T-cell (primary cell): ENCODE measurements at regions not wholly inside any gene's neighbourhood (a gene's known extent, or its start where the extent isn't known, plus 50 kb on each side); places are given as distances from the start of the nearest gene placed in this dataset.

Experiments used
- ATAC-seq, 4 experiments: fragments of 200-7000 bp in 3 of 4; fragments of 150-1000 bp in 1 of 4; cut with Tn5 transposase; replicated peaks in 1 of 4; 1 replicate in 3 of 4; 2 replicates in 1 of 4; pipeline ENCODE4 v1.10.0; 2021; ENCODE audit warnings: moderate library complexity in 3 of 4, mild to moderate bottlenecking in 2 of 4, moderate number of reproducible peaks in 1 of 4
- CTCF ChIA-PET, 2 donors: fragments of 300-600 bp; sonication (Branson Sonifier 250); formaldehyde crosslinking; loops; one replicate each; lab custom pipeline; 2022; ENCODE audit warnings: antibody characterized with exemption in 2 of 2; lab: Charles Lee
- POLR2A ChIA-PET, 2 donors: fragments of 300-600 bp; sonication (Branson Sonifier 250); formaldehyde crosslinking; loops; one replicate each; lab custom pipeline; 2022; ENCODE audit warnings: antibody characterized with exemption in 2 of 2; lab: Charles Lee
- DNase-seq, 35 experiments: peaks; one replicate each; pipeline versions ENCODE4 v3.0.0 to v3.0.0-alpha.2; 2013 to 2023
- H3K27ac ChIP-seq: one replicate; pipeline ENCODE4 v1.5.1; 2013; ENCODE audit warnings: low read length
- H3K27me3 ChIP-seq, 2 experiments: replicated peaks in 1 of 2; 1 replicate in 1 of 2; 2 replicates in 1 of 2; pipeline versions ENCODE4 v1.6.1 to v1.7.0; 2013; ENCODE audit warnings: low read length in 1 of 2, mixed read lengths in 1 of 2; ENCODE audit not compliant: control insufficient read depth in 2 of 2, insufficient read depth in 2 of 2; ENCODE audit errors: extremely low read depth in 1 of 2
- H3K36me3 ChIP-seq, 2 donors: 1 replicate in 1 of 2; 2 replicates in 1 of 2; pipeline versions ENCODE4 v1.6.1 to v1.7.0; 2013; ENCODE audit warnings: low read length in 1 of 2; ENCODE audit not compliant: control insufficient read depth in 2 of 2, insufficient read depth in 1 of 2; ENCODE audit errors: extremely low read depth in 1 of 2
- H3K4me1 ChIP-seq, 2 experiments: 1 replicate in 1 of 2; 2 replicates in 1 of 2; pipeline versions ENCODE4 v1.6.1 to v1.7.0; 2013; ENCODE audit warnings: low read length in 2 of 2, mixed read lengths in 1 of 2; ENCODE audit not compliant: insufficient read depth in 2 of 2, control insufficient read depth in 1 of 2; ENCODE audit errors: extremely low read depth in 1 of 2
- H3K4me3 ChIP-seq, 2 donors: 1 replicate in 1 of 2; 2 replicates in 1 of 2; pipeline versions ENCODE4 v1.5.1 to v1.7.0; 2013; ENCODE audit warnings: mild to moderate bottlenecking in 2 of 2, low read length in 1 of 2, moderate library complexity in 1 of 2; ENCODE audit not compliant: control insufficient read depth in 1 of 2; ENCODE audit errors: extremely low read depth in 1 of 2
- H3K9me3 ChIP-seq: 2 replicates; pipeline ENCODE4 v1.7.0; 2013
- H3K27ac Mint-ChIP-seq, 2 donors: one replicate each; pipeline ENCODE4 v1.8.0; 2020 to 2021; ENCODE audit warnings: mild to moderate bottlenecking in 2 of 2, mixed read lengths in 2 of 2
- H3K27me3 Mint-ChIP-seq, 2 donors: one replicate each; pipeline ENCODE4 v1.8.0; 2021 to 2022; ENCODE audit warnings: mixed read lengths in 2 of 2
- H3K36me3 Mint-ChIP-seq: one replicate; pipeline ENCODE4 v1.8.0; 2021; ENCODE audit warnings: mixed read lengths
- H3K4me1 Mint-ChIP-seq, 3 donors: one replicate each; pipeline ENCODE4 v1.8.0; 2020 to 2022; ENCODE audit warnings: mixed read lengths in 3 of 3, mild to moderate bottlenecking in 1 of 3
- H3K4me3 Mint-ChIP-seq, 3 donors: one replicate each; pipeline ENCODE4 v1.8.0; 2020 to 2022; ENCODE audit warnings: mild to moderate bottlenecking in 3 of 3, mixed read lengths in 3 of 3, moderate library complexity in 3 of 3
- H3K9me3 Mint-ChIP-seq, 3 donors: one replicate each; pipeline ENCODE4 v1.8.0; 2020 to 2022; ENCODE audit warnings: mixed read lengths in 3 of 3
- WGBS: methylation state at CpG from one replicate; pipeline ENCODE4 v1.1.5; 2013; ENCODE audit warnings: missing lambda C conversion rate; ENCODE audit not compliant: insufficient coverage; 5-methylcytosine and 5-hydroxymethylcytosine counted together

GRCh38 chr10:52999258-52999657 lies 226.7 kb upstream of the MBL2 start:
- H3K27ac ChIP-seq, result no peak overlapping the region
- no peak overlapping the region for H3K4me3 ChIP-seq
- Mint-ChIP-seq H3K9me3 (peaks cover 7 to 18% (median 14%) of the 10 kb centered on the region in 3 donors), H3K36me3 (no peaks in the 10 kb centered on the region), H3K27me3 (no peaks in the 10 kb centered on the region), H3K4me3 (no peak overlapping the region), H3K4me1 (no peaks in the 10 kb centered on the region), H3K27ac (no peak overlapping the region)
- DNase-seq, result no peak
- no peaks in the 10 kb centered on the region for H3K9me3 ChIP-seq
- ChIA-PET POLR2A (no interaction called here), CTCF (interaction anchor here in 1 of 2 donors (0.6 kb wide), 1 partner anchor 75 kb away, joined by 3 read pairs; no protein-coding TSS in a partner anchor)
- no peaks in the 10 kb centered on the region for H3K36me3 ChIP-seq
- H3K27me3 ChIP-seq, result no peaks in the 10 kb centered on the region
- H3K4me1 ChIP-seq, result no peaks in the 10 kb centered on the region
- no peak for ATAC-seq
- WGBS, result no CpG with 5 or more reads among the region's 2 CpGs

GRCh38 chr10:52997007-52997406 lies 224.4 kb upstream of the MBL2 start:
- H3K36me3 Mint-ChIP-seq, result no peaks in the 10 kb centered on the region
- ChIA-PET CTCF (no interaction called here), POLR2A (interaction anchor here in 1 of 2 donors (0.7 kb wide), 1 partner anchor 10 kb away, joined by 8 read pairs; no protein-coding TSS in a partner anchor)
- no peak overlapping the region for H3K4me3 Mint-ChIP-seq
- H3K27ac Mint-ChIP-seq, result no peak overlapping the region
- no peak for ATAC-seq
- H3K9me3 Mint-ChIP-seq, result peaks cover 9 to 21% (median 18%) of the 10 kb centered on the region in 3 donors
- H3K27me3 Mint-ChIP-seq, result no peaks in the 10 kb centered on the region
- H3K4me1 Mint-ChIP-seq, result no peaks in the 10 kb centered on the region
- Histone ChIP-seq H3K27me3 (no peaks in the 10 kb centered on the region), H3K4me3 (no peak overlapping the region), H3K36me3 (no peaks in the 10 kb centered on the region), H3K9me3 (no peaks in the 10 kb centered on the region), H3K4me1 (no peaks in the 10 kb centered on the region), H3K27ac (no peak overlapping the region)
- DNase-seq, result no peak

- CTCF ChIA-PET, result no interaction called here
- no peak for ATAC-seq
Observed at GRCh38 chr10:52994370-52994769, 221.8 kb upstream of the MBL2 start.

GRCh38 chr10:52993109-52993508 lies 220.5 kb upstream of the MBL2 start:
- no peaks in the 10 kb centered on the region for H3K4me1 ChIP-seq
- WGBS, result no CpG with 5 or more reads among the region's 3 CpGs
- Mint-ChIP-seq H3K4me1 (no peaks in the 10 kb centered on the region), H3K27me3 (no peaks in the 10 kb centered on the region), H3K4me3 (no peak overlapping the region), H3K36me3 (no peaks in the 10 kb centered on the region), H3K27ac (no peak overlapping the region), H3K9me3 (peaks cover 3 to 19% (median 11%) of the 10 kb centered on the region in 3 donors)
- H3K36me3 ChIP-seq, result no peaks in the 10 kb centered on the region
- ChIA-PET CTCF (no interaction called here), POLR2A (no interaction called here)
- no peaks in the 10 kb centered on the region for H3K9me3 ChIP-seq
- H3K27ac ChIP-seq, result no peak overlapping the region
- DNase-seq (no peak), ATAC-seq (no peak)
- H3K4me3 ChIP-seq, result no peak overlapping the region
- no peaks in the 10 kb centered on the region for H3K27me3 ChIP-seq

More at GRCh38 chr10:52994370-52994769, 221.8 kb upstream of the MBL2 start:
- H3K9me3 Mint-ChIP-seq, result peaks cover 5 to 18% (median 16%) of the 10 kb centered on the region in 3 donors
- Histone ChIP-seq H3K4me3 (no peak overlapping the region), H3K4me1 (no peaks in the 10 kb centered on the region), H3K27me3 (no peaks in the 10 kb centered on the region), H3K36me3 (no peaks in the 10 kb centered on the region), H3K27ac (no peak overlapping the region), H3K9me3 (no peaks in the 10 kb centered on the region)
- no peak for DNase-seq
- H3K27me3 Mint-ChIP-seq, result no peaks in the 10 kb centered on the region
- H3K4me1 Mint-ChIP-seq, result no peaks in the 10 kb centered on the region
- H3K27ac Mint-ChIP-seq, result no peak overlapping the region
- H3K36me3 Mint-ChIP-seq, result no peaks in the 10 kb centered on the region
- H3K4me3 Mint-ChIP-seq, result no peak overlapping the region
- POLR2A ChIA-PET, result no interaction called here

GRCh38 chr10:52992567-52992966 lies 220.0 kb upstream of the MBL2 start:
- no peak overlapping the region for H3K27ac Mint-ChIP-seq
- no peaks in the 10 kb centered on the region for H3K36me3 Mint-ChIP-seq
- no peak overlapping the region for H3K4me3 Mint-ChIP-seq
- no peak overlapping the region for H3K4me3 ChIP-seq
- ATAC-seq (no peak), DNase-seq (no peak)
- H3K27me3 Mint-ChIP-seq, result no peaks in the 10 kb centered on the region
- peaks cover 3 to 15% (median 11%) of the 10 kb centered on the region in 3 donors for H3K9me3 Mint-ChIP-seq
- H3K9me3 ChIP-seq, result no peaks in the 10 kb centered on the region
- no CpG with 5 or more reads among the region's 1 CpG for WGBS
- H3K27me3 ChIP-seq, result no peaks in the 10 kb centered on the region
- ChIA-PET POLR2A (no interaction called here), CTCF (no interaction called here)
- H3K27ac ChIP-seq, result no peak overlapping the region
- H3K4me1 Mint-ChIP-seq, result no peaks in the 10 kb centered on the region
- H3K4me1 ChIP-seq, result no peaks in the 10 kb centered on the region
- no peaks in the 10 kb centered on the region for H3K36me3 ChIP-seq

GRCh38 chr10:52988923-52989322 lies 216.3 kb upstream of the MBL2 start:
- H3K9me3 ChIP-seq, result no peaks in the 10 kb centered on the region
- H3K4me1 ChIP-seq, result no peaks in the 10 kb centered on the region
- WGBS, result no CpG with 5 or more reads among the region's 2 CpGs
- no peaks in the 10 kb centered on the region for H3K27me3 ChIP-seq
- ChIA-PET POLR2A (no interaction called here), CTCF (no interaction called here)
- H3K36me3 ChIP-seq, result no peaks in the 10 kb centered on the region
- Mint-ChIP-seq H3K9me3 (peaks cover 4 to 12% (median 5%) of the 10 kb centered on the region in 3 donors), H3K4me3 (no peak overlapping the region), H3K27ac (no peak overlapping the region), H3K4me1 (no peaks in the 10 kb centered on the region), H3K36me3 (no peaks in the 10 kb centered on the region), H3K27me3 (no peaks in the 10 kb centered on the region)
- ATAC-seq, result no peak
- no peak for DNase-seq
- no peak overlapping the region for H3K4me3 ChIP-seq
- H3K27ac ChIP-seq, result no peak overlapping the region

GRCh38 chr10:52986125-52986524 lies 213.5 kb upstream of the MBL2 start:
- Mint-ChIP-seq H3K9me3 (peaks cover 0 to 10% (median 3%) of the 10 kb centered on the region in 3 donors), H3K27ac (no peak overlapping the region), H3K4me3 (no peak overlapping the region), H3K27me3 (no peaks in the 10 kb centered on the region), H3K36me3 (no peaks in the 10 kb centered on the region), H3K4me1 (no peaks in the 10 kb centered on the region)
- no peaks in the 10 kb centered on the region for H3K27me3 ChIP-seq
- CTCF ChIA-PET, result no interaction called here
- no peaks in the 10 kb centered on the region for H3K36me3 ChIP-seq
- no peak overlapping the region for H3K4me3 ChIP-seq
- H3K27ac ChIP-seq, result no peak overlapping the region
- ATAC-seq (no peak), DNase-seq (no peak)
- no CpG with 5 or more reads among the region's 2 CpGs for WGBS
- POLR2A ChIA-PET, result no interaction called here
- H3K9me3 ChIP-seq, result no peaks in the 10 kb centered on the region
- no peaks in the 10 kb centered on the region for H3K4me1 ChIP-seq
